NT2/D1 (cell line): ENCODE measurements at regions not wholly inside any gene's neighbourhood (a gene's known extent, or its start where the extent isn't known, plus 50 kb on each side); places are given as distances from the start of the nearest gene placed in this dataset.

Source experiments
- SUZ12 ChIP-seq: IDR thresholded peaks from 2 replicates; pipeline ENCODE4 v1.6.1; 2011; ENCODE audit not compliant: insufficient read length, insufficient read depth; ENCODE audit errors: extremely low read depth
- YY1 ChIP-seq: IDR thresholded peaks from 2 replicates; pipeline ENCODE4 v1.6.1; 2011; ENCODE audit not compliant: insufficient read length, insufficient read depth
- ZNF274 ChIP-seq: IDR thresholded peaks from 2 replicates; pipeline ENCODE4 v1.6.1; 2011; ENCODE audit warnings: mild to moderate bottlenecking, low read depth, low read length

DNA sequence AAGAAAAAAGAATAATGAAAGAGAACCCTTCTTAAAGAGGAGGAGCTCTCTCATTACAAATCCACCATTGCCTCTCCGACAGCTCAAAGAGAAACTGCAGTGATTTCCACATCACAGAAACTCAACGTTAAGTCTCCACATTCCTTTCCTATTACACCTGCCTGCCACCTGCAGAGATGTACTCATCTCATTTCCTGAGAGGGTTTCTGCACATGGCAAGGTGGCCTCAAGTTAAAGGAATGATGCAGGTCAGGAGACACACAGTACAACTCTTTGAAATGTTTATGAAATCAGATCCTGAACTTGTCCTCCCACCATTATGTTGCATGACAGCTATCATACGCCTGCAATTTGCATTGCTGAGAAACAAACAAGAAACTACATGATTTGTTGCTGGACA, 458.4 kb upstream of the ADAMTS9 start:
- TF ChIP-seq SUZ12 = no peak
- TF ChIP-seq YY1 = no peak
- no peak for TF ChIP-seq ZNF274
